Thyroid gland (tissue), 4 donors: ENCODE measurements at regions not wholly inside any gene's neighbourhood (a gene's known extent, or its start where the extent isn't known, plus 50 kb on each side); places are given as distances from the start of the nearest gene placed in this dataset.

Experiments
- CTCF ChIP-seq, 6 experiments: fragments of 200-600 bp in 3 of 6; fragments of 450-650 bp in 3 of 6; sonication (generic) in 3 of 6; IDR thresholded peaks; one replicate each; pipeline ENCODE4 v1.5.1; 2016 to 2019; ENCODE audit warnings: antibody characterized with exemption in 6 of 6, mild to moderate bottlenecking in 2 of 6, inconsistent platforms in 1 of 6, moderate library complexity in 1 of 6
- POLR2A ChIP-seq, 2 donors: fragments of 450-650 bp; IDR thresholded peaks; one replicate each; pipeline ENCODE4 v1.6.1; 2017; ENCODE audit warnings: antibody characterized with exemption in 2 of 2, mild to moderate bottlenecking in 2 of 2, moderate library complexity in 1 of 2

GRCh38 chr2:51299370-51299769 lies 267.4 kb upstream of the NRXN1 start:
- TF ChIP-seq CTCF (IDR thresholded peaks at IDR 0.05) (no peak), POLR2A (IDR thresholded peaks at IDR 0.05) (no peak)
